ENCODE measurements at regions not wholly inside any gene's neighbourhood (a gene's known extent, or its start where the extent isn't known, plus 50 kb on each side); places are given as distances from the start of the nearest gene placed in this dataset.

DNA sequence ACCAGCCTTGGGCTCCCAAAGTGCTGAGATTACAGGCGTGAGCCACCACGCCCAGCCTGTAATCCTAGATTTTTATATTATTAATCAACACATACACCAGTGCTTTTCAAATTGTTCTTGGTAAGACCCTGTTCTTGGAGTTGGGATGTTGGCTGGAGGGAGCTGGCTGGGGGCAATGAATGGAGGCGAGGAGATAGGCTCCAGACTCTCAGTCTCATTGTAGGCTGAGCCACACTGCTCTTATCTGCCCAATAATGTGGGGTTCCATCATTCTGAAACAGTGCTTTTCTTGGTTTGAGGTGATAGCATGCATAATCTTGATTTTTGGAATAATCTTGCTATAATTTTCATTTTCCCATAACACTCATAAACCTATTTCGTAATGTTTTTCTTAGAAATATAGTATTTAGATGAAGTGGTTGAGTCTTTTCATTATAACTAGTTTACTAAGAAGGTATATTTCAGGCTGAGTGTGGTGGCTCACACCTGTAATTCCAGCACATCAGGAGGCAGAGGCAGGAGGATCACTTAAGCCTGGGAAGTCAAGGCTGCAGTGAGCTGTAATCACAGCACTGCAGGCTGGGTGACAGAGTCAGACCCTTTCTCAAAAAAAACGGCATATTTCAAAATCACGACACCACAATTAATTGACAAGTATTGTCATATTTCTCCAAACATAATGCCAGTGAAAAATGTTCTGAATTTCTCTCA, 65.1 kb upstream of the LYZL2 start:
- TF ChIP-seq, protein P1, sequence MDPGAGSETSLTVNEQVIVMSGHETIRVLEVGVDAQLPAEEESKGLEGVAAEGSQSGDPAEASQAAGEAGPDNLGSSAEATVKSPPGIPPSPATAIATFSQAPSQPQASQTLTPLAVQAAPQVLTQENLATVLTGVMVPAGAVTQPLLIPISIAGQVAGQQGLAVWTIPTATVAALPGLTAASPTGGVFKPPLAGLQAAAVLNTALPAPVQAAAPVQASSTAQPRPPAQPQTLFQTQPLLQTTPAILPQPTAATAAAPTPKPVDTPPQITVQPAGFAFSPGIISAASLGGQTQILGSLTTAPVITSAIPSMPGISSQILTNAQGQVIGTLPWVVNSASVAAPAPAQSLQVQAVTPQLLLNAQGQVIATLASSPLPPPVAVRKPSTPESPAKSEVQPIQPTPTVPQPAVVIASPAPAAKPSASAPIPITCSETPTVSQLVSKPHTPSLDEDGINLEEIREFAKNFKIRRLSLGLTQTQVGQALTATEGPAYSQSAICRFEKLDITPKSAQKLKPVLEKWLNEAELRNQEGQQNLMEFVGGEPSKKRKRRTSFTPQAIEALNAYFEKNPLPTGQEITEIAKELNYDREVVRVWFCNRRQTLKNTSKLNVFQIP (CRISPR knock-in tag; IDR thresholded peaks at IDR 0.05; ENCODE audit: borderline replicate concordance, low read depth), result no peak
- no peak for TF ChIP-seq ZFP3 (CRISPR knock-in tag; IDR thresholded peaks at IDR 0.05)
- no peak for TF ChIP-seq TOX (CRISPR knock-in tag; IDR thresholded peaks at IDR 0.05; ENCODE audit: borderline replicate concordance)
- TF ChIP-seq, protein P2, sequence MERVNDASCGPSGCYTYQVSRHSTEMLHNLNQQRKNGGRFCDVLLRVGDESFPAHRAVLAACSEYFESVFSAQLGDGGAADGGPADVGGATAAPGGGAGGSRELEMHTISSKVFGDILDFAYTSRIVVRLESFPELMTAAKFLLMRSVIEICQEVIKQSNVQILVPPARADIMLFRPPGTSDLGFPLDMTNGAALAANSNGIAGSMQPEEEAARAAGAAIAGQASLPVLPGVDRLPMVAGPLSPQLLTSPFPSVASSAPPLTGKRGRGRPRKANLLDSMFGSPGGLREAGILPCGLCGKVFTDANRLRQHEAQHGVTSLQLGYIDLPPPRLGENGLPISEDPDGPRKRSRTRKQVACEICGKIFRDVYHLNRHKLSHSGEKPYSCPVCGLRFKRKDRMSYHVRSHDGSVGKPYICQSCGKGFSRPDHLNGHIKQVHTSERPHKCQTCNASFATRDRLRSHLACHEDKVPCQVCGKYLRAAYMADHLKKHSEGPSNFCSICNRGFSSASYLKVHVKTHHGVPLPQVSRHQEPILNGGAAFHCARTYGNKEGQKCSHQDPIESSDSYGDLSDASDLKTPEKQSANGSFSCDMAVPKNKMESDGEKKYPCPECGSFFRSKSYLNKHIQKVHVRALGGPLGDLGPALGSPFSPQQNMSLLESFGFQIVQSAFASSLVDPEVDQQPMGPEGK (CRISPR knock-in tag; IDR thresholded peaks at IDR 0.05; ENCODE audit: borderline replicate concordance), result no peak
- TF ChIP-seq, protein P3, sequence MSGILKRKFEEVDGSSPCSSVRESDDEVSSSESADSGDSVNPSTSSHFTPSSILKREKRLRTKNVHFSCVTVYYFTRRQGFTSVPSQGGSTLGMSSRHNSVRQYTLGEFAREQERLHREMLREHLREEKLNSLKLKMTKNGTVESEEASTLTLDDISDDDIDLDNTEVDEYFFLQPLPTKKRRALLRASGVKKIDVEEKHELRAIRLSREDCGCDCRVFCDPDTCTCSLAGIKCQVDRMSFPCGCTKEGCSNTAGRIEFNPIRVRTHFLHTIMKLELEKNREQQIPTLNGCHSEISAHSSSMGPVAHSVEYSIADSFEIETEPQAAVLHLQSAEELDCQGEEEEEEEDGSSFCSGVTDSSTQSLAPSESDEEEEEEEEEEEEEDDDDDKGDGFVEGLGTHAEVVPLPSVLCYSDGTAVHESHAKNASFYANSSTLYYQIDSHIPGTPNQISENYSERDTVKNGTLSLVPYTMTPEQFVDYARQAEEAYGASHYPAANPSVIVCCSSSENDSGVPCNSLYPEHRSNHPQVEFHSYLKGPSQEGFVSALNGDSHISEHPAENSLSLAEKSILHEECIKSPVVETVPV (CRISPR knock-in tag; IDR thresholded peaks at IDR 0.05), result no peak

All from SK-N-SH treated with all-trans-retinoic acid at 6 μM for 48 hours (cell line).